ENCODE measurements at regions not wholly inside any gene's neighbourhood (a gene's known extent, or its start where the extent isn't known, plus 50 kb on each side); places are given as distances from the start of the nearest gene placed in this dataset.
"Not testable (repeated sequence)": the region's sequence is repeated elsewhere in the genome, so short reads cannot be mapped to it uniquely, and the experiment has no call there.

- H3K36me3 Mint-ChIP-seq (ENCODE audit: insufficient read depth); H3K9me3 Mint-ChIP-seq (ENCODE audit: low read depth); H3K4me1 Mint-ChIP-seq (ENCODE audit: low read depth); H3K4me3 Mint-ChIP-seq (ENCODE audit: low read depth); H3K27me3 Mint-ChIP-seq; H3K27ac Mint-ChIP-seq; DNase-seq (ENCODE audit: low spot score, unreplicated experiment): not testable (repeated sequence)
These were observed 333.4 kb upstream of the NBPF12 start for GRCh38 chr1:146604681-146605080.

- not testable (repeated sequence) for DNase-seq (ENCODE audit: low spot score, unreplicated experiment); H3K4me3 Mint-ChIP-seq (ENCODE audit: low read depth); H3K27me3 Mint-ChIP-seq; H3K27ac Mint-ChIP-seq; H3K36me3 Mint-ChIP-seq (ENCODE audit: insufficient read depth); H3K4me1 Mint-ChIP-seq (ENCODE audit: low read depth); H3K9me3 Mint-ChIP-seq (ENCODE audit: low read depth)
These were observed 337.3 kb upstream of the NBPF12 start for GRCh38 chr1:146600720-146601307.

- not testable (repeated sequence) for H3K27me3 Mint-ChIP-seq; H3K36me3 Mint-ChIP-seq (ENCODE audit: insufficient read depth); H3K4me1 Mint-ChIP-seq (ENCODE audit: low read depth); H3K27ac Mint-ChIP-seq; H3K9me3 Mint-ChIP-seq (ENCODE audit: low read depth); H3K4me3 Mint-ChIP-seq (ENCODE audit: low read depth); DNase-seq (ENCODE audit: low spot score, unreplicated experiment)
These were observed 338.2 kb upstream of the NBPF12 start for GRCh38 chr1:146599906-146600305.

GRCh38 chr1:146581229-146581628 lies 352.4 kb upstream of the NOTCH2NLA start:
- H3K9me3 Mint-ChIP-seq (ENCODE audit: low read depth); H3K27me3 Mint-ChIP-seq; H3K4me3 Mint-ChIP-seq (ENCODE audit: low read depth); H3K36me3 Mint-ChIP-seq (ENCODE audit: insufficient read depth); H3K27ac Mint-ChIP-seq; DNase-seq (ENCODE audit: low spot score, unreplicated experiment); H3K4me1 Mint-ChIP-seq (ENCODE audit: low read depth): not testable (repeated sequence)

GRCh38 chr1:146567541-146567940 lies 338.7 kb upstream of the NOTCH2NLA start:
- H3K27ac Mint-ChIP-seq; H3K9me3 Mint-ChIP-seq (ENCODE audit: low read depth); DNase-seq (ENCODE audit: low spot score, unreplicated experiment); H3K4me1 Mint-ChIP-seq (ENCODE audit: low read depth); H3K4me3 Mint-ChIP-seq (ENCODE audit: low read depth); H3K36me3 Mint-ChIP-seq (ENCODE audit: insufficient read depth); H3K27me3 Mint-ChIP-seq: not testable (repeated sequence)

- H3K4me3 Mint-ChIP-seq (ENCODE audit: low read depth); H3K36me3 Mint-ChIP-seq (ENCODE audit: insufficient read depth); H3K27me3 Mint-ChIP-seq; DNase-seq (ENCODE audit: low spot score, unreplicated experiment); H3K9me3 Mint-ChIP-seq (ENCODE audit: low read depth); H3K27ac Mint-ChIP-seq; H3K4me1 Mint-ChIP-seq (ENCODE audit: low read depth): not testable (repeated sequence)
These were observed 329.2 kb upstream of the NOTCH2NLA start for GRCh38 chr1:146558032-146558431.

GRCh38 chr1:146556405-146556804 lies 327.6 kb upstream of the NOTCH2NLA start:
- not testable (repeated sequence) for H3K4me3 Mint-ChIP-seq (ENCODE audit: low read depth); H3K27me3 Mint-ChIP-seq; H3K36me3 Mint-ChIP-seq (ENCODE audit: insufficient read depth); H3K4me1 Mint-ChIP-seq (ENCODE audit: low read depth); H3K9me3 Mint-ChIP-seq (ENCODE audit: low read depth); H3K27ac Mint-ChIP-seq; DNase-seq (ENCODE audit: low spot score, unreplicated experiment)

- H3K4me3 Mint-ChIP-seq (ENCODE audit: low read depth); H3K27me3 Mint-ChIP-seq; DNase-seq (ENCODE audit: low spot score, unreplicated experiment); H3K36me3 Mint-ChIP-seq (ENCODE audit: insufficient read depth); H3K4me1 Mint-ChIP-seq (ENCODE audit: low read depth); H3K27ac Mint-ChIP-seq; H3K9me3 Mint-ChIP-seq (ENCODE audit: low read depth): not testable (repeated sequence)
These were observed 323.6 kb upstream of the NOTCH2NLA start for GRCh38 chr1:146552414-146552813.

- not testable (repeated sequence) for DNase-seq (ENCODE audit: low spot score, unreplicated experiment); H3K4me1 Mint-ChIP-seq (ENCODE audit: low read depth); H3K36me3 Mint-ChIP-seq (ENCODE audit: insufficient read depth); H3K27ac Mint-ChIP-seq; H3K9me3 Mint-ChIP-seq (ENCODE audit: low read depth); H3K27me3 Mint-ChIP-seq; H3K4me3 Mint-ChIP-seq (ENCODE audit: low read depth)
These were observed 319.9 kb upstream of the NOTCH2NLA start for GRCh38 chr1:146548684-146549083.

GRCh38 chr1:146546189-146546588 lies 317.4 kb upstream of the NOTCH2NLA start:
- H3K27ac Mint-ChIP-seq; H3K36me3 Mint-ChIP-seq (ENCODE audit: insufficient read depth); H3K4me1 Mint-ChIP-seq (ENCODE audit: low read depth); H3K9me3 Mint-ChIP-seq (ENCODE audit: low read depth); H3K27me3 Mint-ChIP-seq; H3K4me3 Mint-ChIP-seq (ENCODE audit: low read depth); DNase-seq (ENCODE audit: low spot score, unreplicated experiment): not testable (repeated sequence)

GRCh38 chr1:146537775-146538373 lies 309.1 kb upstream of the NOTCH2NLA start:
- not testable (repeated sequence) for H3K4me1 Mint-ChIP-seq (ENCODE audit: low read depth); DNase-seq (ENCODE audit: low spot score, unreplicated experiment); H3K27me3 Mint-ChIP-seq; H3K36me3 Mint-ChIP-seq (ENCODE audit: insufficient read depth); H3K27ac Mint-ChIP-seq; H3K9me3 Mint-ChIP-seq (ENCODE audit: low read depth); H3K4me3 Mint-ChIP-seq (ENCODE audit: low read depth)

- H3K4me1 Mint-ChIP-seq (ENCODE audit: low read depth); H3K36me3 Mint-ChIP-seq (ENCODE audit: insufficient read depth); DNase-seq (ENCODE audit: low spot score, unreplicated experiment); H3K27ac Mint-ChIP-seq; H3K27me3 Mint-ChIP-seq; H3K4me3 Mint-ChIP-seq (ENCODE audit: low read depth); H3K9me3 Mint-ChIP-seq (ENCODE audit: low read depth): not testable (repeated sequence)
These were observed 307.2 kb upstream of the NOTCH2NLA start for GRCh38 chr1:146536028-146536427.

- not testable (repeated sequence) for H3K36me3 Mint-ChIP-seq (ENCODE audit: insufficient read depth); H3K4me1 Mint-ChIP-seq (ENCODE audit: low read depth); DNase-seq (ENCODE audit: low spot score, unreplicated experiment); H3K27ac Mint-ChIP-seq; H3K9me3 Mint-ChIP-seq (ENCODE audit: low read depth); H3K27me3 Mint-ChIP-seq; H3K4me3 Mint-ChIP-seq (ENCODE audit: low read depth)
These were observed 306.8 kb upstream of the NOTCH2NLA start for GRCh38 chr1:146535575-146535974.

GRCh38 chr1:146530958-146531357 lies 302.1 kb upstream of the NOTCH2NLA start:
- not testable (repeated sequence) for H3K27me3 Mint-ChIP-seq; H3K36me3 Mint-ChIP-seq (ENCODE audit: insufficient read depth); H3K4me3 Mint-ChIP-seq (ENCODE audit: low read depth); H3K27ac Mint-ChIP-seq; H3K9me3 Mint-ChIP-seq (ENCODE audit: low read depth); DNase-seq (ENCODE audit: low spot score, unreplicated experiment); H3K4me1 Mint-ChIP-seq (ENCODE audit: low read depth)
